Dermis blood vessel endothelial cell (primary cell): ENCODE measurements at regions not wholly inside any gene's neighbourhood (a gene's known extent, or its start where the extent isn't known, plus 50 kb on each side); places are given as distances from the start of the nearest gene placed in this dataset.
"Not testable (repeated sequence)": the region's sequence is repeated elsewhere in the genome, so short reads cannot be mapped to it uniquely, and the experiment has no call there.

ENCODE experiments used
- DNase-seq: peaks from one replicate; pipeline ENCODE4 v3.0.0; 2010

DNA sequence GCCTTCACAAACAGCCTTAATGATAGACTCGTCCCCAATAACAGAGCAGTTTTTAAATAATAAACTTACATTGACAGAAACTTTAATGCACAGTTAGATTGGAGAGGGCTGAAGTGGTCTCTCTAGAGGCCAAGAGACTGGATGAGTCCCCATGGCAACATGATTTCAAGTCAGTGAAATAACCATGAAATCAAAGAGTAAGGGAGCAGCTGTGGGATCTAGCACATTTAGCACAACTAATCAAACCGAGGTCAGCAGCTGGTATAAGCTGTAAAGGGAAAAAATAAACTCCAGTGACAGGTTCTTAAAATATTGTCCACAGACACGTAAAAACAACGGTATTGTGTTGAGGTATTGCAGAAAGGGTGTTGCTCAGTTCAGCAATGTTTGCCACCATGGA lies 916.6 kb downstream of the DNAH5 start:
- no peak for DNase-seq

DNA sequence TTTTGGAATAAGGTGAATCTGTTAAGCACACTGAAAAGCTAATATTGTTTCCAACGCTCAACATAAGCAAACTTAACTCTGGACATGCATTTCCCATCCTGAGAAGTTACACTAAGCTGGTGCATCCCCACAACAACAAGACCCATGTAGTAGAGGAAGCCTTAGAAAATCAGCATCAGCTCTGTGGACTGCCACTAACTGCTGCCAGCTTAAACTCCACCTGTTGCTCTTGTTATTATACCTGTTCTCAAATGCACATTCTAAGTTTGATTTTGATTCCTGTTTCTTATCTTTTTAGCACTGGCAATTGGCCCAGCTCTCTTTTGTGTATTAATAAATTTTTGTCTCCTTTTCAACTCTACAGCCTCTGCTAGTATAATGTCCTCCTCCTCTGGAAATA lies 924.8 kb downstream of the DNAH5 start:
- no peak for DNase-seq

DNA sequence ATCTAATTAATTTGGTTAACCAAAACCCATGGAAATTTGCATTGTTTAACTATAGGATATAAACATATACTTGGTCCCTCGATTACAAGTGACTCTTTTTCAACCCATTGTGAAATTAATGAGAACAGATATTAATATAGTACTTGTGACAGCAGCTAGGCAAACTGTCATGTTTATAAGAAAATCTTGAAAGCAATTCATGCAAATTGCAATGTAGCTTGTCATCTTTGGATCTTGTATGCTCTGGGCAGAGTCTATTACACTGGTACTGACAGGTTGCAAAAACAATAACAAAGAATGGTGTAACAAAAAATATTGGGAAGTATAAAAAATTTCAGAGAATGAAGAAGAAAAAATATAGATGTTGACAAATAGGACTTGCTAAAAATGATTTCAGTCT lies 941.0 kb downstream of the DNAH5 start:
- DNase-seq = no peak

DNA sequence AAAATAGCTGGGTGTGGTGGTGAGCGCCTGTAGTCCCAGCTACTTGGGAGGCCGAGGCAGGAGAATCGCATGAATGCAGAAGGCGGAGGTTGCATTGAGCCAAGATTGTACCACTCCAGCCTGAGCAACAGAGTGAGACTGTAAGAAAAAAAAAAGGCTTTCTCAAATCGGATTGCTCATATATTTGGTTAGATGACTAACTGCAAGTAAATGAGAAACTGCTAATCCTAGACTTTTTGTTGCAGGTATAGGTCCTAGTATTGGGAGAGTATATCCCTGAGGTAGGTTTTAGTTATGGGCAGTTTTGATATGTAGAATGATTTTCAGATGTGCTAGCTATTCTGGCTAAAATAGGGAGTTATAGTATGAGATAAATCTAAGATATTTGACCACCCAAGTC lies 944.8 kb downstream of the DNAH5 start:
- DNase-seq = no peak

DNA sequence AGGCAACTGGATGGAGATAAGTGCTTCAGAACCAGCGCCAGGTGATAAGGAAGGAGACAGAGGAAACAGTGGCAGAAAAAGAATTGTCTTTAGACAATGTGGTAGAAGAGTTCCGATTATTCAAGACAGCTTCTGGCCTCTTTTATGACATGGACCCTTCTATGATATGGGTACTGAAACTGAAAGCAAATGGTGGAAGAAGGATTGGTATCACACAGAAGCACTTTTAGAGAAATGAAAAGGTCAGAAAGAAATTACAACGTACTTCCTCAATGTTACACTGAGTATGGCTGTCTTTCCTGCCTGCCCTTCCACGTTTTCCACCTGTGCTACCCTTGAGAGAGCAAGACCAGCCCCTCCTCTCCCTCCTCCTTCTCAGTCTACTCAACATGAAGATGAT lies 959.3 kb downstream of the DNAH5 start:
- no peak for DNase-seq

DNA sequence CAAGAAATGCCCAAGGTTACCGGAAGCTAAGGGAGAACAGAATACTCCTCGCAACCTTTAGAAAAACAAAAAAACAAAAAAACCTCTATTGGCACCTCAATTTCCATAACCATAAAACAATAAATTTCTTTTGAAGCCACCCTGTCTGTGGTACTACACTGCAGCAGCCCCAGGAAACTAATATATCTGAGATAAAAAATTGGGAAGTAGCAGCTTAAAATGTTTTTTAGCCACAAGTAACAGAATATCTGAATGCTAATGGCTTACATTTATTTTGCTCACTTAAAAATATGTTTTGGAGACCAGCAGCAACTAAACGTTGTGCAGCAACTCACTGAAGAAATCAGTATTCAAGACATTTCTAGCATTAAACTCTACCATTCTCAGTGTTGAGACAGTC lies 969.6 kb downstream of the DNAH5 start:
- DNase-seq = no peak

DNA sequence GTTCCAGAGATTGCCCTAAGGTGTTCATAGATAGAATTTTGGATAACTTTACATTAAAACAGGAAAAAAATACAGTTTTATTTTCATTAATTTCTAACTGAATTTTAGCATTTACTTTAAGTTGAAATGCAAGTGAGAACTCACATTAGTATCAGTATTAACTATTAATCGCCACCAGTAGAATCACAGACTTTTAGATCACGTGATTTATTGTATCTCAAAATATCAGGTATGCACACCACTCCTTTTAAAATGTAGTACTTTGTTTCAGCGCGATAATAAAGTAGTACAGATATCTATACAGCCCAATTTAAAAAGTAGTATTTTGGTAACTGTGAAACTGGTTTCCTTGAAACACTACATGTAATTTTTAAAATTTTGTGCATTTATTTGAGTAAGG lies 978.7 kb downstream of the DNAH5 start:
- no peak for DNase-seq

DNA sequence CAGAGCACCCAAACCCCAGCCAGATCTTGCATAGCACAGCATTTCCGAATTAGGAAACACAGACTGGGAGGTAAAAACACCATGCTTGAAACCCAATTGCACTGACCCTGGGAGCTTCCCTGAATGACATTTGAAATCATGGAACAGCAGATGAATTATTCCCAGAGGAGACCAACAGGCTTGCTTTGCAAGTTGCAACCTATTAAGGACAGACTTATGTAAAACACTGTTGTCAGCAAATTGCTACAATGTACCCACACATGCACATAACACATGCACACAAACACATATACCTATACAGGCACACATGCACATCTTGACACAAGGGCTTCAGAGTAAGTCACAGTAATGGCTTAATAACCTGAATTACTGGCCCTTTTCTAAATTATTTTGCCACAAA lies 984.8 kb downstream of the DNAH5 start:
- DNase-seq = no peak

DNA sequence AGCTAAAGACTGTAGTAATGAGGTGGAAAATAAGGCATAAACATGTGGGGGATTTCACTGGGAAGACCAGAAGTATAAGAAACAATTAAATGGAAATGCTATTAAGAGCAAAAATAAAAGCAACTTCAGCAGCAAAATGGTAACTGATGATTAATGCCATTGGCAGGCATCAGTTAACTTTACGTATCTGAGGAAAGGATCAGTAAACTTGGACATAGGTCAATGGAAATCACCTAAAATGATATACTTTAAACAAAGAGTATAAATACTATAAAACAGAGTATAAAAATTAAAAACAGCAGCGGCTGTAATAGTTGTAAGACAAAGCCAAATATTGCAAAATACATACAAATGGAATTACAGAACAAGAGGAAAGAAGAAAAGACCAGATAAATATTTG lies 992.1 kb downstream of the DNAH5 start:
- DNase-seq = no peak

DNA sequence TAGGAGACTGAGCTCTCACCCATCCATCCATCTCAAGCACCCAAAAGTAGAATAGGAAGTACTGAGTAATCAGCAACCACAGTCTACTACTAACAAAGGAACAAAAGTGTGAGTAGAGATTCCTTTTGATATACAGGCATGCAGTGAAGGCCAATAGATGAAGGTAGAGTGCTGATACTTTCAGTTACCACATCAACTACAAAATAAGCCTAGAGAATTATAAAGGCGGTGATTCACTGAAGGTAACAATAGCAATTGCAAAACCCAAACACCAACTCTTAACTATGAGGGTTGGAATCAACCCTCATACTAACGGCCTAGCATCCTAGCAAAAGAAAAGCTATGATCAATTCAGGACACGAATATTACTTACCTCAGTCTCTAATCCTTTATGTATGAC lies 992.6 kb downstream of the DNAH5 start:
- no peak for DNase-seq

DNA sequence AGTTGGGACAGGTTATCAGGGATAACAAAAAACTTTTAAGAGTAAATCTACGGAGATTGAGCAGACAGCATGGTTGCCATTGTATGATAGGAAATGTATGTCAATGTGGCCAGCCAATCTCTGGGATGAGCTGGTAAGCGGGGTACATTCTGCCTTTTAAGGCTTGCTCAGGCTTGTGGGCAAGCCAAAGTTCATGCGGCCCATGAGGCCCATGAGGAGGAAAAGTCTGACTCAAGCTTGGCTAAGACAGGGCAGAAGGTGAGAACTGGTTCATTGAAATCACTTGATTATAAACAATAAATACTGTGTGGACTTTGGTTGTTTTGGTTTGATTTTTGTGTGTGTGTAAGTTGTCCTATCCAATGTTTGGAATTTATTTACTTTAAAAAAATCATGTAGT lies 997.1 kb downstream of the DNAH5 start:
- no peak for DNase-seq

DNA sequence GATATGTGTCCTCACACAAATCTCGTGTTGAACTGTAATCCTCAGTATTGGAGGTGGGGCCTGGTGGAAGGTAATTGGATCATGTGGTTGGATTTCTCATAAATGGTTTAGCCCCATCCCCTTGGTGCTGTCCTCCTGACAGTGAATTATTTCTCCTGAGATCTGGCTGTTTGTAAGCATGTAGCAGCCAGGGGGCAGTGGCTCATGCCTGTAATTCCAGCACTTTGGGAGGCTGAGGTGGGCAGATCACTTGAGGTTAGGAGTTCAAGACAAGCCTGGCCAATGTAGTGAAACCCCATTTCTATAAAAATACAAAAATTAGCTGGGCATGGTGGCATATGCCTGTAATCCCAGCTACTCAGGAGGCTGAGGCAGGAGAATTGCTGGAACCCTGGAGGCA lies 999.0 kb downstream of the DNAH5 start:
- not testable (repeated sequence) for DNase-seq

DNA sequence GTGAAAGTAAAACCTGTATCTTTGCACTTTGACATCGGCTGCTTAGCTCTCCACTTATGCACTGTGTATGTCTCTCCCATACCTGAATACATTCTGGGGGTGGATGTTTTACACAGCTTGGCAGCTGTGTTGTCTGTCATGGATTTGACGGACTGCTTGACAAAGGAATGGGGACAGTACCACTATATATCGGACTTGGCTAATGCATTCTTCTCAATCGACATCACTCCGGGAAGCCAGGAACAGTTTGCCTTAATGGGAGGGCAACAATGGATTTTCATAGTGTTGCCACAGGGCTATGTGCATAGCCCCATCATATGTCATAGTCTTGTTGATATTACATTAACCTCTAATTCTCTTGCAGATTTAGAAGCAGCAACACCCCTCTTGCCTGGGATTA lies 1008.3 kb downstream of the DNAH5 start:
- no peak for DNase-seq

DNA sequence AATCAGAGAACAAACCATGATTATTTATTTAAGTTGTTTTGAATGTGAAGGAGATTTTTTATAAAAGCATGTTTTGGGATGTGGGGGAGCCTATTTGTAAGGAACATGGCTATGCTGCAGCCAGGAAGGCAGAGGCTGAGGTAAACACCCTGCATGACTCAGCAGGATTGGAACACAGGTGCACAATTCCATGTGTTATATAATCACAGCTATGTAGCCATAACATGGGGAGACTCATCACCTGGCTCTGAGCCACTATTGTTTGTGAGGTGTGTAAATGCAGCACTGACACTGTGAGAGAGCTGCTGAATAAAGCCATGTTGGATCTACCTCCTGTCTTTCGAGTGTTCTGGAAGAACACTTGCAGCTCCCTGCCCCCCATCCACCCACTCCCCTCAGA lies 1009.8 kb downstream of the DNAH5 start:
- DNase-seq = no peak

DNA sequence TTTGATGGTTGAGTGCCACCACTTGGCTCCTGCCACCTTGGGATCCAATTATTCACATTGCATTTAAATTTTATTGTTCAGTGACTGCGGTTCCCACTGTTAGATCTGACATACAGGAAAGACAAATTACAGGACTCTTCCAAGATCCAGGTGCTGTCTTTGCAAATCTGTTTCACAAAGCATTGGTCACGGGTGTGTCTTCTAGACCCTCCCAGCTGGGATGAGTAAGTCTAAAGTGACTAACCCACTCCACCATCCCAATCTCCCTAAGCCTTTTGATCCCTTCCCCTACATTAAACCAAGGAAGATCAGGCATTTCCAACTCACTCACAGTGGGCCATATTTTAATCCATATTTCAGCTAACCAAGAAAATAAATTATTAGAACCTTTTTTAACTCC lies 1016.3 kb upstream of the CTNND2 start:
- no peak for DNase-seq

DNA sequence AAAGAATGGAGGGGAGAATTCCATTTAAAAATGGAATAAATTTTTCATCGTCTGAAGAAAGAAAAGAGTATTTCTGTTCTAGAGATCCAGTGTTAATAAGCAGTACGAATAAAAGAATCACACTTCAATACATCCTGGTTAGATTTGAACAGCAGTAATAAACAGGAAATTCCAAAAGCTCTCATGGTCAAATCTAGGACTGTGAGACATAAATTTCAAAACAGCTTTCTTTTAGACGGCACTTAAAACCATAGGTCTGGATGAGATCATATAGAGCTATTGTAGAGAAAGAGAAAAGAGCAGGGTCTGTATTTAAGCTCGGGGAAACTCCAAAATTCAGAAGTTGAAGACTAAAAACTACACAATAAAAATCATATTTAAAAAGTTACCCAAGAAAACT lies 1006.9 kb upstream of the CTNND2 start:
- no peak for DNase-seq

DNA sequence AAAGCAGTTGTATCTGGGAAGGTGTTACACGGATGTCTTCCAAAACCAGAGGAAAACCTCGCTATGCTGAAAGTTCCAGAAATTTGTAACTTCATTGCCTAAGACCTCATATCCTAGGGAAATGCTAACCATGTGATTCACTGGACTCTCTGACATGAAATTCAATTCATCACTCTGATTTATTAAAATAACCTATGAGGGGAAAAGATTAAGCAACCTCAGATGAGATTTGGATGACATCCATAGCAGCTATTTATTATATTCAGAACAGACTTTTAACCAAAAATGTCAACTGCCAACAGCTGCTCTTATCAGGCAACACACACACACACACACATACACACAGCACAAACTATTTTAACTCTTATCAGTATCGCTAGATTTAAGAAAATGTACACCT lies 1006.4 kb upstream of the CTNND2 start:
- no peak for DNase-seq

DNA sequence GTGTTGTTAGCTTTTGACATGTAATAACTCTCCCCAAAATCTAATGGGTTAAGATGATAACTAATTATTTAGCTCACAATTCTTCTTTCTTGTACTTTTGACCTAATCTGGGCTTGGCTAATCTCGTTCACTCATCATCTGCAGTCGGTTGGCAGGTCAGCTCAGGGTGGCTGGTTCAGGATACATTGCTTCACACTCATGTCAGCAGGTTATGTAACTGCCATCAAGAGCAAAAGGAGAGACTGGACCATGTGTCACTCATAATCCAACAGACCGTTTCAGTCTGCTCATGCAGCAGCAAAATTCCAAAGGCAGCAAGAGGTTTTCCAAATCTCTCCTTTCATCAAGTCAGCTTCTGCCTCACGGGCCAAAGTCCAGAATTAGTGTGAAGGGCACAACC lies 998.4 kb upstream of the CTNND2 start:
- no peak for DNase-seq

DNA sequence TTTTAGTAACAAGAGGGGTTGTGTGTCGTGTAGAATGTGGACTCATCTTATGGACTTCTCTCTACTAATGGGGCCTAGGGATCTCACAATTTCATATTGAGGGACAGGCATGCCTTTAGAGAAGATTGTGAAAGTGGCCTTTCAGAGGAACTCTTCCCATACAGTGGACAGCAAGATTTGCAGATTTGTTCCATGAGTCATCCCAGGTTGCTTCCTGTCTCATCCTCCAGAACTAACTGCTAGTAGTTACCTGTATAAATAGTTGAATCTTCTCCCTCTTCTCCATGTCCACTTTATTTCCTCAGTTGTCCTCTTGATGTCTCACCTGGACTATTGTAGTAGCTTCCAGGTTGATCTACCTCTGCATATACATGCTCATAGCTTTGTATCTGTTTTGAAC lies 997.5 kb upstream of the CTNND2 start:
- DNase-seq = no peak

DNA sequence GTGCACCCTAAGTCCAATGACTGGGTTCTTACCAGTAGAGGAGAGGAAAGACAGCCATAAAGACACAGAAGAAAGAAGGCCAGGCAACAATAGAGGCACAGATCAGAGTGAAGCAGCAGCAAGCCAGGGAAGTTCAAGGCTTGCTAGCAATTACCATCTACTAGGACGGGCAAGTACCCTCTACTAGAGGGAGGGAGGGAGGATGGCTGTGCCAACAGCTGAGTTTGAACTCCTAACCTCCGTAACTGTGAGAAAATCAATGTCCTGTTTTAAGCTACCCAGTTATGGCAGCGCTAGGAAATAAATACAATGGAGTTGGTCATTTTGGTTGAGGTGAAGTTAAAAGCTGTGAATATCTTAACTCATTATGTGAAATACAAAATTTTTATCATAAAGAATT lies 991.8 kb upstream of the CTNND2 start:
- DNase-seq = no peak

DNA sequence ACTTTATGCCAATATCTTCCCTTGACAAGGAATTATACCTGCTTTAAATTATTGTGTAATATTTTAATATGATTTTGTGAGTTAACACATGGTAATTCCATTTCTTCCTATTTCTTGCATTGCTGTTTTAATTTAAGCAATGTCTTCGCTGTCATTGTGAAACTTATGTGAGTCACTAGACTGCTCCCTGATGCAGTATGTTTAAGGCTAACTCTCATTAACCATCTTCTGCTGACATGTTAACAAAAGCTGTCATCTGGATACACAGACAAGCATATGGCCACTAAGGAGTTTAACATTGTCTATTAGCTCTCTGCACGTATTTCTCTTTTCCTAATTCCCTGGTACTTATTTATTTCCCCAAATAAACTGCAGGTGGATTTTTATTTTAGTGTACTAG lies 980.8 kb upstream of the CTNND2 start:
- no peak for DNase-seq

DNA sequence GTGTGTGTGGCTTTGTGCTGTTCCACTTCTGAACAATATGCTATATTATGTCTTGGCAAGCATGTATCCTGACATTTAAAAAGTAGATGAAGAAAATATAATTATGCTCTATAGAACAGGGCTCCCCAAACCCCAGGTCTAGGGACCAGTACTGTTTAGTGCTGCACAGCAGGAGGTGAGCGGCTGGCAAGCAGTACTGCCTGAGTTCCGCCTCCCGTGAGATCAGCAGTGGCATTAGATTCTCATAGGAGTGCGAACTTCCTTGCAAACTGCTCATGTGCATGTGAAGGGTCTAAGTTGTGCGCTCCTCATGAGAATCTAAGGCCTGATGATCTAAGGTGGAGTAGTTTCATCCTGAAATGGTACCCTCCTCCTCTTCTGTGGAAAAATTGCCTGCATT lies 979.1 kb upstream of the CTNND2 start:
- no peak for DNase-seq

DNA sequence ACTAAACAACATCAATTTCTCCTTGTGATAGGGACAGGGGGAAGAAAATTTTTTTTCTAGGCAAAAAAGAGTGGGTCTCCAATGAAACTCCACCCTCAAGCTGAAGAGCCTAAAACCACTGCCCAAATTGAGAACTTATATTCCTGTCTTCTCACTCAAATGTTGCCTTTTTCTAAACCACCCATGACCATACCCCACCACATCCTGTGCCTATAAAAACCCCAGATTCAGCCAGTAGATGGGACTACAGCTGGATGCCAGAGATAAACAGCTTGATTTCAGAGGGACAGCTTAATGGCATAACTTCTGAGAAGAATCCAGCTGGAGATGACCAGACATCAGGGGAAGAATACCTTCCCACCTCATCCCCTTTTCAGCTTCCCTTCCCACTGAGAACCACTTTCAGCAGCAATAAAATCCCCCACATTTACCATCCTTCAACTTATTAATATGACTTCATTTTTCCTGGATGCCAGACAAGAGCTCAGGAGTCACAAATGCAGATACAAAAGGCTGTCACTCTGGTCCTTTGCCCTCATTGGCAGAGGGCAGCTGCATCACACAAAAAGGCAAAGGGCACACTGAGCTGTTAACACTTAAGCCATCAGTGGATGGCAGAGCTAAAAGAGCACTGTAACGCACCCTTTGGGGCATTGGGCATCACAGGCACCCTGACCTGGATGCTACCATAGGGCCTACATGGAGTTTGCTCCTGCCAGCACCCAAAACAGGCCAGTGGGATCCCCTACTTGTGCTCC lies 972.5 kb upstream of the CTNND2 start:
- DNase-seq = no peak

DNA sequence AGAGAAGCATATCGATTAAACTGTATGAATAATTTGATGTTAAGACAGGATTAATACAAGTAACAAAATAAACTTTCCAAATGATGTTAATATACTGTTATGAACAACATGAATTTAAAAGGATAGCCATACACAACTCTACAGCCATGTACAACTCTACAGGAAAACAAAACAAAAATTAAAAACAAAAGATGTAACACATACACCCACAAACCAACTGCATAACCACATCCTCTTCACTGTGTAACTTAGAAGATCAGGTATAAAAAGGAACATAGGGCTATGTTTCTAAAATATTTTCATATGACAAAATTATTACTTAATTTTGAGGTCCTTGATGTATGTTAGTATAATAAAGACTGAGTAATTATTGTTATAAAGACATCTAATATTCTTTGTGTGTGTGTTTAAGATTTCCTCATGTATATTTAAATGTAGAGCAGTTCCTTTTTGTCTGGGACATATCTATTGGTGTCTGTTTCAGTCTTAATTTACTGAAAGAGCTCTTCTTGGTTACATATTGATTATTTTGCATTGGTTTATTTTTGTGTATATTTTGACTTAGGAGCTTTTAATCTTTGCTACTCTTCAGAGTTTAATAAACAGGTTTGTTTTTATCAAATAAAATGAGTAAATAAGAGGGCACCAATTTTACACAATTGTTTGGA lies 966.8 kb upstream of the CTNND2 start:
- DNase-seq = no peak

DNA sequence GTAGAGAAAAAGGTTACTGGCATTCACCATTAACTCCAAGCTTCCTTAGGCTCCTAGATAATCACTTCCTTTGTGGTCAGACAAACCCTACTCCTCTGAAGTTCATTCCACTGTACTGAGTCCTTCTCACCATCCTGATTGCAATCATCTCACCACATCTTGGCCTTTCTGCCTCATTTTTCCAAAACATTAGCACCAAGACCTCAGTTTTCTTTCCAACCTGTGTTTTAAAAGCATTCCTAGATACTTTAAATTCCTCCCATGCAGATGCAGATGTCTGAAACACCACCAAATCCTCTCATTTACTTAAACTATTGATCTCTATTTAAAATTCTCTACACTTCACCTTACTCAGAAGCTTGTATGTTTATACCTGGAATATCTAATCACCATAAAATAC lies 961.3 kb upstream of the CTNND2 start:
- no peak for DNase-seq
